ENCODE measurements at regions not wholly inside any gene's neighbourhood (a gene's known extent, or its start where the extent isn't known, plus 50 kb on each side); places are given as distances from the start of the nearest gene placed in this dataset.

GRCh38 chr6:81906041-81906440 is 153.6 kb upstream of the TENT5A start:
- no peaks in the 10 kb centered on the region for H4K20me1 ChIP-seq (ENCODE audit: insufficient read depth, low read length)
- peaks cover 31% of the 10 kb centered on the region for H3K4me1 ChIP-seq (ENCODE audit: low read length)
- H3K27me3 ChIP-seq (ENCODE audit: low read depth, low read length), result no peaks in the 10 kb centered on the region
- H3K27ac ChIP-seq (ENCODE audit: low read length), result peak overlapping the region; percentile 53; the same call in 1 of the 2 replicates
- H3K9me3 ChIP-seq (ENCODE audit: insufficient read depth, low read length), result no peaks in the 10 kb centered on the region
- H3K4me2 ChIP-seq (ENCODE audit: low read length), result peak overlapping the region; percentile 43; the same call in 1 of the 2 replicates
- no peaks in the 10 kb centered on the region for H3K36me3 ChIP-seq (replicated peaks; ENCODE audit: low read depth, low read length)
- TF ChIP-seq CTCF (IDR thresholded peaks at IDR 0.05; ENCODE audit: low read depth, low read length) (no peak), EZH2phosphoT487 (IDR thresholded peaks at IDR 0.05; ENCODE audit: low read depth) (no peak)
- no peak overlapping the region for H3K4me3 ChIP-seq (ENCODE audit: low read length)
- 0 out of 2 replicates have a peak overlapping the region, but pooled peaks have one; percentile 32 for H2AFZ ChIP-seq (ENCODE audit: low read depth, low read length)
- no peaks in the 10 kb centered on the region for H3K79me2 ChIP-seq (ENCODE audit: low read length)
- H3K9ac ChIP-seq (ENCODE audit: low read length), result no peak overlapping the region

GRCh38 chr6:81901551-81901966 is 149.1 kb upstream of the TENT5A start:
- H3K36me3 ChIP-seq (replicated peaks; ENCODE audit: low read depth, low read length), result no peaks in the 10 kb centered on the region
- no peak overlapping the region for H3K4me3 ChIP-seq (ENCODE audit: low read length)
- no peaks in the 10 kb centered on the region for H3K79me2 ChIP-seq (ENCODE audit: low read length)
- H3K27ac ChIP-seq (ENCODE audit: low read length), result no peak overlapping the region
- no peak for TF ChIP-seq EZH2phosphoT487 (IDR thresholded peaks at IDR 0.05; ENCODE audit: low read depth)
- TF ChIP-seq CTCF (IDR thresholded peaks at IDR 0.05; ENCODE audit: low read depth, low read length), result no peak
- H3K4me1 ChIP-seq (ENCODE audit: low read length), result peaks cover 17% of the 10 kb centered on the region
- no peak overlapping the region for H3K4me2 ChIP-seq (ENCODE audit: low read length)
- no peaks in the 10 kb centered on the region for H4K20me1 ChIP-seq (ENCODE audit: insufficient read depth, low read length)
- no peak overlapping the region for H3K9ac ChIP-seq (ENCODE audit: low read length)
- no peaks in the 10 kb centered on the region for H3K9me3 ChIP-seq (ENCODE audit: insufficient read depth, low read length)
- no peaks in the 10 kb centered on the region for H3K27me3 ChIP-seq (ENCODE audit: low read depth, low read length)
- H2AFZ ChIP-seq (ENCODE audit: low read depth, low read length), result no peak overlapping the region

GRCh38 chr6:81900616-81901015 is 148.1 kb upstream of the TENT5A start:
- no peaks in the 10 kb centered on the region for H3K27me3 ChIP-seq (ENCODE audit: low read depth, low read length)
- no peaks in the 10 kb centered on the region for H4K20me1 ChIP-seq (ENCODE audit: insufficient read depth, low read length)
- no peak overlapping the region for H3K9ac ChIP-seq (ENCODE audit: low read length)
- no peaks in the 10 kb centered on the region for H3K79me2 ChIP-seq (ENCODE audit: low read length)
- H3K4me3 ChIP-seq (ENCODE audit: low read length), result no peak overlapping the region
- no peaks in the 10 kb centered on the region for H3K36me3 ChIP-seq (replicated peaks; ENCODE audit: low read depth, low read length)
- no peak overlapping the region for H2AFZ ChIP-seq (ENCODE audit: low read depth, low read length)
- TF ChIP-seq EZH2phosphoT487 (IDR thresholded peaks at IDR 0.05; ENCODE audit: low read depth) (no peak), CTCF (IDR thresholded peaks at IDR 0.05; ENCODE audit: low read depth, low read length) (no peak)
- H3K9me3 ChIP-seq (ENCODE audit: insufficient read depth, low read length), result no peaks in the 10 kb centered on the region
- H3K27ac ChIP-seq (ENCODE audit: low read length), result no peak overlapping the region
- H3K4me2 ChIP-seq (ENCODE audit: low read length), result no peak overlapping the region
- H3K4me1 ChIP-seq (ENCODE audit: low read length), result peaks cover 9% of the 10 kb centered on the region

GRCh38 chr6:81897793-81898192 is 145.3 kb upstream of the TENT5A start:
- H3K4me3 ChIP-seq (ENCODE audit: low read length), result no peak overlapping the region
- no peaks in the 10 kb centered on the region for H3K4me1 ChIP-seq (ENCODE audit: low read length)
- H3K4me2 ChIP-seq (ENCODE audit: low read length), result no peak overlapping the region
- H3K36me3 ChIP-seq (replicated peaks; ENCODE audit: low read depth, low read length), result no peaks in the 10 kb centered on the region
- H4K20me1 ChIP-seq (ENCODE audit: insufficient read depth, low read length), result no peaks in the 10 kb centered on the region
- H3K9me3 ChIP-seq (ENCODE audit: insufficient read depth, low read length), result no peaks in the 10 kb centered on the region
- H3K79me2 ChIP-seq (ENCODE audit: low read length), result no peaks in the 10 kb centered on the region
- H2AFZ ChIP-seq (ENCODE audit: low read depth, low read length), result no peak overlapping the region
- TF ChIP-seq EZH2phosphoT487 (IDR thresholded peaks at IDR 0.05; ENCODE audit: low read depth) (no peak), CTCF (IDR thresholded peaks at IDR 0.05; ENCODE audit: low read depth, low read length) (no peak)
- H3K27me3 ChIP-seq (ENCODE audit: low read depth, low read length), result no peaks in the 10 kb centered on the region
- H3K27ac ChIP-seq (ENCODE audit: low read length), result no peak overlapping the region
- no peak overlapping the region for H3K9ac ChIP-seq (ENCODE audit: low read length)
